ENCODE measurements at regions not wholly inside any gene's neighbourhood (a gene's known extent, or its start where the extent isn't known, plus 50 kb on each side); places are given as distances from the start of the nearest gene placed in this dataset.

DNA sequence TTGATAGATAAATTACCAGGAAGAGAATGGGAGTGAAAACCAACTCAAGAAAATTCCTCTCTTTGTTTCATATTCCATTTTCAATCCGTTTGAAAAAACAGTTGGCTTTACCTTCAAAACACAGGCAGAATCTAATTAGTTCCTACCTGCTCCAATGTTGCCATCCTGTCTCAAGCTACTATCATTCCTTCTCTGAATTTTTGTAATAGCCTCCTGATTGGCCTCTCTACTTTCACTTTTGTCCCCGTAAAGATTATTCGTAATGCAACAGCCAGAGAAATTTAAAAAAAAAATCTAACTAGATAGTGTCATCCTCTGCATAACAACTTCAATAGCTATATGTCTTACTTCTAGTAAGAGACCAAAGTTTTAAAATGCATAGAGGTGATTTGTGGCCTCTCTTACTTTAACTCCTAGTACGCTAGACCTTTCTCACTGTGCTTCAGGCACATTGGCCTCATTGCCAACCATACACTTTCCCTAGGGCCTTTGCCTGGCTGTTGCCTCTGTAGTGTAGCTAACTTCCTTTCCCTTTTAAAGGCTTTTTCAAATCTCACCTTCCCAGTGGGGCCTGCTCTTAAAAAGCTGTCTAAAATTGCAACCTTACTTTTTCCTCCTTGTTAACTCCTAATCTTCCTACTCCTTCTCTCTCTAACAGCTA, 311.3 kb upstream of the GRIN3A start:
- Histone ChIP-seq H3K4me2 (no peak overlapping the region), H4K20me1 (ENCODE audit: insufficient read depth) (no peaks in the 10 kb centered on the region), H3K9me3 (ENCODE audit: insufficient read depth, low read depth) (no peaks in the 10 kb centered on the region), H3K79me2 (ENCODE audit: low read depth) (no peaks in the 10 kb centered on the region), H2AFZ (no peak overlapping the region), H3F3A (ENCODE audit: insufficient read depth, low read depth) (no peaks in the 10 kb centered on the region), H3K27ac (no peak overlapping the region), H3K36me3 (ENCODE audit: low read depth) (no peaks in the 10 kb centered on the region), H3K4me3 (no peak overlapping the region), H3K27me3 (ENCODE audit: insufficient read depth, low read depth) (no peaks in the 10 kb centered on the region), H3K9me2 (ENCODE audit: insufficient read depth) (no peaks in the 10 kb centered on the region), H3K4me1 (replicated peaks; ENCODE audit: insufficient read depth) (no peaks in the 10 kb centered on the region)
- TF ChIP-seq, protein P1, sequence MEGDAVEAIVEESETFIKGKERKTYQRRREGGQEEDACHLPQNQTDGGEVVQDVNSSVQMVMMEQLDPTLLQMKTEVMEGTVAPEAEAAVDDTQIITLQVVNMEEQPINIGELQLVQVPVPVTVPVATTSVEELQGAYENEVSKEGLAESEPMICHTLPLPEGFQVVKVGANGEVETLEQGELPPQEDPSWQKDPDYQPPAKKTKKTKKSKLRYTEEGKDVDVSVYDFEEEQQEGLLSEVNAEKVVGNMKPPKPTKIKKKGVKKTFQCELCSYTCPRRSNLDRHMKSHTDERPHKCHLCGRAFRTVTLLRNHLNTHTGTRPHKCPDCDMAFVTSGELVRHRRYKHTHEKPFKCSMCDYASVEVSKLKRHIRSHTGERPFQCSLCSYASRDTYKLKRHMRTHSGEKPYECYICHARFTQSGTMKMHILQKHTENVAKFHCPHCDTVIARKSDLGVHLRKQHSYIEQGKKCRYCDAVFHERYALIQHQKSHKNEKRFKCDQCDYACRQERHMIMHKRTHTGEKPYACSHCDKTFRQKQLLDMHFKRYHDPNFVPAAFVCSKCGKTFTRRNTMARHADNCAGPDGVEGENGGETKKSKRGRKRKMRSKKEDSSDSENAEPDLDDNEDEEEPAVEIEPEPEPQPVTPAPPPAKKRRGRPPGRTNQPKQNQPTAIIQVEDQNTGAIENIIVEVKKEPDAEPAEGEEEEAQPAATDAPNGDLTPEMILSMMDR (conservative IDR thresholded peaks at IDR 0.05): no peak
- TF ChIP-seq EZH2 (IDR thresholded peaks at IDR 0.05; ENCODE audit: low read depth): no peak
- DNase-seq: no peak
- ChIA-PET CTCF (no interaction called here), POLR2A (ENCODE audit: unreplicated experiment) (no interaction called here)
- intact Hi-C loops (cut with micrococcal nuclease; ENCODE audit: unreplicated experiment): no loop called here
- no TSS peak for BruUV-seq (replicated peaks)

DNA sequence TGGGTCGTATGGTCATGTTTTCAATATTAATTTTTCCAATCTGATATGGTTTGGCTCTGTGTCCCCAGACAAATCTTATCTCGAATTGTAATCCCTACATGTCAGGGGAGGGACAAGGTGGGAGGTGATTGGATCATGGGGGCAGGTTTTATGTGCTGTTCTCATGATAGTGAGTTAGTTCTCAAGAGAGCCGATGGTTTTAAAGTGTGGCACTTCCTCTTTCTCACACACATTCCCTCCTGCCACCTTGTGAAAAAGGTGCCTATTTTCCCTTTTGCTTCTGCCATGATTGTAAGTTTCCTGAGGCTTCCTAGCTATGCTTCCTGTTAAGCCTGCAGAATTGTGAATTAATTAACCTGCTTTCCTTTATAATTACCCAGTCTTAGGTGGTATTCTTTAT, 309.1 kb upstream of the GRIN3A start:
- Histone ChIP-seq H3K9me2 (ENCODE audit: insufficient read depth) (no peaks in the 10 kb centered on the region), H2AFZ (no peak overlapping the region), H3K79me2 (ENCODE audit: low read depth) (no peaks in the 10 kb centered on the region), H3K36me3 (ENCODE audit: low read depth) (no peaks in the 10 kb centered on the region), H4K20me1 (ENCODE audit: insufficient read depth) (no peaks in the 10 kb centered on the region), H3K4me2 (no peak overlapping the region), H3F3A (ENCODE audit: insufficient read depth, low read depth) (no peaks in the 10 kb centered on the region), H3K27me3 (ENCODE audit: insufficient read depth, low read depth) (no peaks in the 10 kb centered on the region), H3K9me3 (ENCODE audit: insufficient read depth, low read depth) (no peaks in the 10 kb centered on the region), H3K27ac (no peak overlapping the region), H3K4me1 (replicated peaks; ENCODE audit: insufficient read depth) (no peaks in the 10 kb centered on the region), H3K4me3 (no peak overlapping the region)
- ChIA-PET CTCF (no interaction called here), POLR2A (ENCODE audit: unreplicated experiment) (no interaction called here)
- no peak for DNase-seq
- intact Hi-C loops (cut with micrococcal nuclease; ENCODE audit: unreplicated experiment): no loop called here
- BruUV-seq (replicated peaks): no TSS peak
- no peak for TF ChIP-seq EZH2 (IDR thresholded peaks at IDR 0.05; ENCODE audit: low read depth)
- TF ChIP-seq, protein P1 (conservative IDR thresholded peaks at IDR 0.05): no peak

DNA sequence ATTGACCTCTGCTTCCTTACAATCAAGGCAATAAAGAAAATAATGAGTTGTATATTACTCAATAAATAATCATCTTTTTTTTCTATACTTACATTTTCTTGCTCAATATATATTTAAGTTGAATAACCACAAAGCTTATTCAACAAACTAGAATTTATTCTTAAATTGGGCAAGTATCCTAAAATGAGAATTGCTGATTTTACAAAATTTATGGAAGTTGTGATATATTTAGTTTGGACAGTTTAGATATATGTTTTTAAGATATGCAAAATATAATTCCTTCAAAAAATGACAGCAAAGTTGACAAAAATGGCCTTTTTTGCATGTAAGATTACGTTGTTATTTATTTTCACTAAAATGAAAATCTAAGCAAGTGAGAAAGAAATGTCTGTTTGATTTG, 305.7 kb upstream of the GRIN3A start:
- H3K9me3 ChIP-seq (ENCODE audit: insufficient read depth, low read depth): no peaks in the 10 kb centered on the region

More for the DNA sequence above, 305.7 kb upstream of the GRIN3A start:
- DNase-seq: no peak
- Histone ChIP-seq H4K20me1 (ENCODE audit: insufficient read depth) (no peaks in the 10 kb centered on the region), H3K27ac (no peak overlapping the region), H2AFZ (no peak overlapping the region), H3F3A (ENCODE audit: insufficient read depth, low read depth) (no peaks in the 10 kb centered on the region), H3K4me3 (no peak overlapping the region), H3K4me1 (replicated peaks; ENCODE audit: insufficient read depth) (no peaks in the 10 kb centered on the region), H3K36me3 (ENCODE audit: low read depth) (no peaks in the 10 kb centered on the region), H3K27me3 (ENCODE audit: insufficient read depth, low read depth) (no peaks in the 10 kb centered on the region), H3K79me2 (ENCODE audit: low read depth) (no peaks in the 10 kb centered on the region), H3K4me2 (no peak overlapping the region), H3K9me2 (ENCODE audit: insufficient read depth) (no peaks in the 10 kb centered on the region)
- BruUV-seq (replicated peaks): no TSS peak
- POLR2A ChIA-PET (ENCODE audit: unreplicated experiment): no interaction called here
- TF ChIP-seq EZH2 (IDR thresholded peaks at IDR 0.05; ENCODE audit: low read depth): no peak
- TF ChIP-seq, protein P1 (conservative IDR thresholded peaks at IDR 0.05): no peak
- CTCF ChIA-PET: no interaction called here
- intact Hi-C loops (cut with micrococcal nuclease; ENCODE audit: unreplicated experiment): no loop called here
